ENCODE measurements at regions not wholly inside any gene's neighbourhood (a gene's known extent, or its start where the extent isn't known, plus 50 kb on each side); places are given as distances from the start of the nearest gene placed in this dataset.

DNA sequence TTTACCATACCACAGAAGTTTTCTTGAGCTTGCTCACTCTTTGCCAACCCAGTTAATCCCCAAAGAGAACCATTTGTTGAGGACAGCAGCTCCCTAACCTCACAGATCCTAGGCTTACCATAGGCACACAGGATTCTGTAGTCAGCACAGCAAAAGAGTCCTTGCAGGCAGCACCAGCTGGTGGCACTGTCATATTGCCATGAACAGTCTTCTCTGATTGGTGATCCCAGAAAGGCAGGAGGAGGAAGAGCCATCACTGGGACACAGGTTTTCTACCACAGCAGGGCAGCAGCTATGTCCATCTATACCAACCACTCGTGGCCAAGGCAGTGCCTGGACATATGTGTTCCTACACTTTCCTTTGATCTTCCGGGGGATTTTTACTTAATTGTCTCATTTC lies 297.1 kb upstream of the CD180 start:
- Histone ChIP-seq H3K36me3 (replicated peaks; ENCODE audit: insufficient read depth, low read depth) (no peaks in the 10 kb centered on the region), H3K4me3 (no peak overlapping the region), H3K9me3 (ENCODE audit: low read depth) (no peaks in the 10 kb centered on the region), H3K9me2 (replicated peaks; ENCODE audit: insufficient read depth) (no peaks in the 10 kb centered on the region), H4K20me1 (ENCODE audit: insufficient read depth, poor library complexity, severe bottlenecking) (no peaks in the 10 kb centered on the region), H3K79me2 (no peaks in the 10 kb centered on the region), H3K4me1 (ENCODE audit: insufficient read depth) (no peaks in the 10 kb centered on the region), H3K27me3 (no peaks in the 10 kb centered on the region), H3K27ac (no peak overlapping the region), H2AFZ (no peak overlapping the region), H3K4me2 (no peak overlapping the region)
- TF ChIP-seq, protein P1, sequence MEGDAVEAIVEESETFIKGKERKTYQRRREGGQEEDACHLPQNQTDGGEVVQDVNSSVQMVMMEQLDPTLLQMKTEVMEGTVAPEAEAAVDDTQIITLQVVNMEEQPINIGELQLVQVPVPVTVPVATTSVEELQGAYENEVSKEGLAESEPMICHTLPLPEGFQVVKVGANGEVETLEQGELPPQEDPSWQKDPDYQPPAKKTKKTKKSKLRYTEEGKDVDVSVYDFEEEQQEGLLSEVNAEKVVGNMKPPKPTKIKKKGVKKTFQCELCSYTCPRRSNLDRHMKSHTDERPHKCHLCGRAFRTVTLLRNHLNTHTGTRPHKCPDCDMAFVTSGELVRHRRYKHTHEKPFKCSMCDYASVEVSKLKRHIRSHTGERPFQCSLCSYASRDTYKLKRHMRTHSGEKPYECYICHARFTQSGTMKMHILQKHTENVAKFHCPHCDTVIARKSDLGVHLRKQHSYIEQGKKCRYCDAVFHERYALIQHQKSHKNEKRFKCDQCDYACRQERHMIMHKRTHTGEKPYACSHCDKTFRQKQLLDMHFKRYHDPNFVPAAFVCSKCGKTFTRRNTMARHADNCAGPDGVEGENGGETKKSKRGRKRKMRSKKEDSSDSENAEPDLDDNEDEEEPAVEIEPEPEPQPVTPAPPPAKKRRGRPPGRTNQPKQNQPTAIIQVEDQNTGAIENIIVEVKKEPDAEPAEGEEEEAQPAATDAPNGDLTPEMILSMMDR (IDR thresholded peaks at IDR 0.05; ENCODE audit: poor library complexity): peak; percentile 35
- TF ChIP-seq EZH2 (IDR thresholded peaks at IDR 0.05; ENCODE audit: borderline replicate concordance): no peak
- TF ChIP-seq EZH2phosphoT487 (IDR thresholded peaks at IDR 0.05; ENCODE audit: low read depth, severe bottlenecking, unreplicated experiment): no peak
- DNase-seq (ENCODE audit: low spot score): peak; percentile 33
- WGBS (ENCODE audit: low lambda C conversion rate, missing lambda C conversion rate): 93% methylated on average over 2 of the region's 2 CpGs

- H3K79me2 ChIP-seq: no peaks in the 10 kb centered on the region
- H3K36me3 ChIP-seq (replicated peaks; ENCODE audit: insufficient read depth, low read depth): no peaks in the 10 kb centered on the region
- H3K9me2 ChIP-seq (replicated peaks; ENCODE audit: insufficient read depth): no peaks in the 10 kb centered on the region
- no peaks in the 10 kb centered on the region for H3K9me3 ChIP-seq (ENCODE audit: low read depth)
- H3K27me3 ChIP-seq: no peaks in the 10 kb centered on the region
- H3K4me3 ChIP-seq: no peak overlapping the region
- no peaks in the 10 kb centered on the region for H3K4me1 ChIP-seq (ENCODE audit: insufficient read depth)
- H4K20me1 ChIP-seq (ENCODE audit: insufficient read depth, poor library complexity, severe bottlenecking): no peaks in the 10 kb centered on the region
- no peak overlapping the region for H3K4me2 ChIP-seq
- H2AFZ ChIP-seq: no peak overlapping the region
- TF ChIP-seq EZH2phosphoT487 (IDR thresholded peaks at IDR 0.05; ENCODE audit: low read depth, severe bottlenecking, unreplicated experiment): no peak
- WGBS (ENCODE audit: low lambda C conversion rate, missing lambda C conversion rate): 81% methylated on average over 8 of the region's 8 CpGs
- H3K27ac ChIP-seq: no peak overlapping the region
- DNase-seq (ENCODE audit: low spot score): no peak
Measured at GRCh38 chr5:67490543-67491321, 294.1 kb upstream of the CD180 start.

GRCh38 chr5:67488885-67489284 lies 292.3 kb upstream of the CD180 start:
- Histone ChIP-seq H3K9me2 (replicated peaks; ENCODE audit: insufficient read depth) (no peaks in the 10 kb centered on the region), H3K27ac (no peak overlapping the region), H3K27me3 (no peaks in the 10 kb centered on the region), H3K79me2 (no peaks in the 10 kb centered on the region), H2AFZ (no peak overlapping the region), H3K4me3 (no peak overlapping the region), H3K4me2 (no peak overlapping the region), H3K4me1 (ENCODE audit: insufficient read depth) (no peaks in the 10 kb centered on the region), H4K20me1 (ENCODE audit: insufficient read depth, poor library complexity, severe bottlenecking) (no peaks in the 10 kb centered on the region), H3K36me3 (replicated peaks; ENCODE audit: insufficient read depth, low read depth) (no peaks in the 10 kb centered on the region), H3K9me3 (ENCODE audit: low read depth) (no peaks in the 10 kb centered on the region)
- DNase-seq (ENCODE audit: low spot score): no peak
- 90% methylated on average over 4 of the region's 4 CpGs for WGBS (ENCODE audit: low lambda C conversion rate, missing lambda C conversion rate)
- TF ChIP-seq EZH2 (IDR thresholded peaks at IDR 0.05; ENCODE audit: borderline replicate concordance): no peak

DNA sequence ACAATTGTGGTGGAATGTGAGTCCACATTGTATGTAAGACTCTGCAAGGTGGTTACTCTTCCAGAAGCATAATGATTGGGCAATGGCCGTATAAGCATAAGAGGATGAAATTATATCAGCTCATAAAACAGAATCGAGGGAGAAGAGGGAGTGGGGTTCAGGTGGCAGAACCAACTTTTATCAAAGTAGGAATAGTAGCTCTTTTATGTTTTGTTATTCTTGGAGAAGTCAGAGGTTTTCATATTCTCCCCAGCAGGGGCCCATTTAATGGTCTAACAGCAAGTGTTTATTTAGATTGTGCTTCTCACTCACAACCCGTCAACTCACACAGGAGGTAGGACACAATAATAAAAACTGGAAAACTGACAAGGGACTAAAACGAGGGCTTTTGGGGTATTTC lies 291.3 kb upstream of the CD180 start:
- Histone ChIP-seq H3K36me3 (replicated peaks; ENCODE audit: insufficient read depth, low read depth) (peaks cover 2% of the 10 kb centered on the region), H3K9me2 (replicated peaks; ENCODE audit: insufficient read depth) (no peaks in the 10 kb centered on the region), H3K9me3 (ENCODE audit: low read depth) (no peaks in the 10 kb centered on the region), H3K4me1 (ENCODE audit: insufficient read depth) (no peaks in the 10 kb centered on the region), H2AFZ (no peak overlapping the region), H4K20me1 (ENCODE audit: insufficient read depth, poor library complexity, severe bottlenecking) (no peaks in the 10 kb centered on the region), H3K79me2 (no peaks in the 10 kb centered on the region), H3K27me3 (no peaks in the 10 kb centered on the region), H3K4me3 (no peak overlapping the region), H3K4me2 (no peak overlapping the region), H3K27ac (no peak overlapping the region)
- TF ChIP-seq EZH2phosphoT487 (IDR thresholded peaks at IDR 0.05; ENCODE audit: low read depth, severe bottlenecking, unreplicated experiment) (no peak), EZH2 (IDR thresholded peaks at IDR 0.05; ENCODE audit: borderline replicate concordance) (no peak)
- TF ChIP-seq, protein P1 (IDR thresholded peaks at IDR 0.05; ENCODE audit: poor library complexity): no peak
- no peak for DNase-seq (ENCODE audit: low spot score)
- WGBS (ENCODE audit: low lambda C conversion rate, missing lambda C conversion rate): 80% methylated on average over 4 of the region's 4 CpGs

All from hepatocyte (in vitro differentiated cells).